Gastroesophageal sphincter (tissue), 4 donors: ENCODE measurements at regions not wholly inside any gene's neighbourhood (a gene's known extent, or its start where the extent isn't known, plus 50 kb on each side); places are given as distances from the start of the nearest gene placed in this dataset.

Experiments
- ATAC-seq: fragments of 150-250 bp; one replicate; pipeline ENCODE4 v1.9.1; 2016; ENCODE audit warnings: mild to moderate bottlenecking, moderate library complexity
- H3K27ac ChIP-seq, 4 donors: fragments of 200-600 bp; sonication (generic) in 3 of 4; 1 replicate in 3 of 4; 2 replicates in 1 of 4; pipeline ENCODE4 v1.5.1; 2016 to 2019
- H3K27me3 ChIP-seq: fragments of 200-600 bp; sonication (generic); one replicate; pipeline ENCODE4 v1.5.1; 2019
- H3K36me3 ChIP-seq, 2 donors: fragments of 200-600 bp; sonication (generic); one replicate each; pipeline ENCODE4 v1.5.1; 2019; ENCODE audit warnings: control low read depth in 1 of 2
- H3K4me1 ChIP-seq, 3 donors: fragments of 200-600 bp; sonication (generic); 1 replicate in 2 of 3; 2 replicates in 1 of 3; pipeline ENCODE4 v1.5.1; 2016 to 2019; ENCODE audit warnings: control low read depth in 2 of 3
- H3K4me3 ChIP-seq, 2 donors: fragments of 200-600 bp; sonication (generic); one replicate each; pipeline ENCODE4 v1.5.1; 2019; ENCODE audit warnings: mild to moderate bottlenecking in 1 of 2, moderate library complexity in 1 of 2
- H3K9me3 ChIP-seq, 3 donors: fragments of 200-600 bp; sonication (generic); one replicate each; pipeline ENCODE4 v1.5.1; 2017 to 2019; ENCODE audit warnings: control low read depth in 2 of 3
- EP300 ChIP-seq: sonication (generic); formaldehyde crosslinking; IDR thresholded peaks from one replicate; pipeline ENCODE4 v1.6.1; 2017; ENCODE audit warnings: antibody characterized with exemption, mild to moderate bottlenecking
- POLR2A ChIP-seq, 2 donors: fragments of 450-650 bp; IDR thresholded peaks; one replicate each; pipeline ENCODE4 v1.6.1; 2017; ENCODE audit warnings: antibody characterized with exemption in 2 of 2, mild to moderate bottlenecking in 2 of 2, moderate library complexity in 1 of 2
- POLR2AphosphoS5 ChIP-seq: sonication (generic); formaldehyde crosslinking; IDR thresholded peaks from one replicate; pipeline ENCODE4 v1.6.1; 2017; ENCODE audit warnings: antibody characterized with exemption
- WGBS, 2 donors: methylation state at CpG; one replicate each; pipeline ENCODE4 v1.1.5; 2018; ENCODE audit warnings: low coverage in 1 of 2; 5-methylcytosine and 5-hydroxymethylcytosine counted together
- TF ChIP-seq, protein P1 (sequence below), 4 experiments: fragments of 200-600 bp in 2 of 4; fragments of 450-650 bp in 2 of 4; sonication (generic) in 1 of 4; IDR thresholded peaks; one replicate each; pipeline ENCODE4 v1.5.1; 2017 to 2019; ENCODE audit warnings: antibody characterized with exemption in 4 of 4, mild to moderate bottlenecking in 2 of 4, moderate library complexity in 2 of 4

DNA sequence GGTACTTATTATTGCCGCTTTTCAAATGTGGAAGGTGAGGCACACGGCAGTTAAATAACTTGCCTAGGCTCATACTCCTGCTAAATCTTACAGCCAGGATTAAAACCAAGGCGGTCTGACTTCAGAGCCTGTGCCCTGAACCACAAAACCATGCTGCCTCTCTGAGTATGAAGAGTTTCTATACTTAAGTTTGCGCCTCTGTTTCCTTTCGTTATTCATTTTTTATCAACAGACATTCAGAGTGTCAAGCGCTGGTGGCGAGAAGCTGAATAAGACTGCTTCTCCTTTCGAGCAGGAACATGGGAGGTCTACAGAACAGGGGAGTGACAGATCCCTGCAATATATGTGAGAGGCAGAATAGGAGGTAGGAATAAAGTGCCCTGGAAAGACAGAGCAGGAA is 96.0 kb upstream of the DUSP10 start:
- Histone ChIP-seq H3K27ac (no peak overlapping the region), H3K27me3 (no peaks in the 10 kb centered on the region), H3K4me3 (no peak overlapping the region), H3K9me3 (no peaks in the 10 kb centered on the region), H3K4me1 (peaks cover 0 to 4% (median 0%) of the 10 kb centered on the region in 3 donors), H3K36me3 (no peaks in the 10 kb centered on the region)
- WGBS, 2 donors, result 77 to 100% methylated on average over 2 to 5 of the region's 8 CpGs
- TF ChIP-seq, protein P1, sequence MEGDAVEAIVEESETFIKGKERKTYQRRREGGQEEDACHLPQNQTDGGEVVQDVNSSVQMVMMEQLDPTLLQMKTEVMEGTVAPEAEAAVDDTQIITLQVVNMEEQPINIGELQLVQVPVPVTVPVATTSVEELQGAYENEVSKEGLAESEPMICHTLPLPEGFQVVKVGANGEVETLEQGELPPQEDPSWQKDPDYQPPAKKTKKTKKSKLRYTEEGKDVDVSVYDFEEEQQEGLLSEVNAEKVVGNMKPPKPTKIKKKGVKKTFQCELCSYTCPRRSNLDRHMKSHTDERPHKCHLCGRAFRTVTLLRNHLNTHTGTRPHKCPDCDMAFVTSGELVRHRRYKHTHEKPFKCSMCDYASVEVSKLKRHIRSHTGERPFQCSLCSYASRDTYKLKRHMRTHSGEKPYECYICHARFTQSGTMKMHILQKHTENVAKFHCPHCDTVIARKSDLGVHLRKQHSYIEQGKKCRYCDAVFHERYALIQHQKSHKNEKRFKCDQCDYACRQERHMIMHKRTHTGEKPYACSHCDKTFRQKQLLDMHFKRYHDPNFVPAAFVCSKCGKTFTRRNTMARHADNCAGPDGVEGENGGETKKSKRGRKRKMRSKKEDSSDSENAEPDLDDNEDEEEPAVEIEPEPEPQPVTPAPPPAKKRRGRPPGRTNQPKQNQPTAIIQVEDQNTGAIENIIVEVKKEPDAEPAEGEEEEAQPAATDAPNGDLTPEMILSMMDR (IDR thresholded peaks at IDR 0.05), result no peak
- TF ChIP-seq EP300, result no peak
- no peak for TF ChIP-seq POLR2A (IDR thresholded peaks at IDR 0.05)
- TF ChIP-seq POLR2AphosphoS5, result no peak
- no peak for ATAC-seq

DNA sequence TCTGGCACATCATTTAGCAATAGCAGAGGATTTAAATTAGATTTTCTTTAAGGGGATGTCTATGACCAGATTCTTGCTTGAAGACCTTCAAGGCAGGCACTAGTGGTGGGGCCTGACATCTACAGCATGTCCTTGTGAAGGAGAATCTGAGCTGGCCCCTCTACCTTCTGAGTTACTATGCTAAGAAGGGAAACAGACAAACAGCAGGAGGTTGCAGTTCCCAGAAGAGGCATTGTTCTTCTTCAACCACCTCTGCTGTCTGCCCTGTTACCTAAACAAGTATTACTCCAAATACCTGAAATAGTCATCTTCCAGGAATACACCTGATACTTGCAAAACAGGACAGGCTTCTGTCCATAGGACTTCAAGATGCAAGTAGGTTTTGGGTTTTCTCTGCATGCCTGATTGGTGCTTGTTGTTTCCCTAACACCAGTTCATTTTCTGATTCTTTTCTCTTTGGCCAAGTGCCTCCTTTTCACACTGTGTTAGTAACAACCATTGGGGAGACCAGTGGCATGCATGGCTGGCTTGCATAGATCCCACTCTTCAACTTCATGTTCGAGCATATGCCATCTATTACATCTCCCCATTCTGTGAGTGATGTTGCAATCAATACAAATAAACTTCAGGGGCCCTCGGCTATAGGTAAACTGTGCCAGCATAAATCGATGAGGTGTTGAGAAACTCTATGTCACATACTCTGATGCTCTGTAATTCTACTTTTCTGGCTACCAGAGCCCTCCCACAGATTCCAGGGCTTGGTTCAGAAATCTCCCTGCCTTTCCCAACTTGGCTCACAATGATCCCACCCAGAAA is 93.0 kb upstream of the DUSP10 start:
- Histone ChIP-seq H3K27me3 (no peaks in the 10 kb centered on the region), H3K4me3 (no peak overlapping the region), H3K36me3 (no peaks in the 10 kb centered on the region), H3K9me3 (no peaks in the 10 kb centered on the region), H3K27ac (no peak overlapping the region), H3K4me1 (peaks cover 0 to 19% (median 5%) of the 10 kb centered on the region in 3 donors)
- ATAC-seq, result no peak
- 83 to 93% methylated on average over 1 to 2 of the region's 3 CpGs for WGBS, 2 donors
- TF ChIP-seq EP300 (no peak), POLR2AphosphoS5 (no peak), POLR2A (IDR thresholded peaks at IDR 0.05) (no peak)
- TF ChIP-seq, protein P1 (IDR thresholded peaks at IDR 0.05), result no peak

DNA sequence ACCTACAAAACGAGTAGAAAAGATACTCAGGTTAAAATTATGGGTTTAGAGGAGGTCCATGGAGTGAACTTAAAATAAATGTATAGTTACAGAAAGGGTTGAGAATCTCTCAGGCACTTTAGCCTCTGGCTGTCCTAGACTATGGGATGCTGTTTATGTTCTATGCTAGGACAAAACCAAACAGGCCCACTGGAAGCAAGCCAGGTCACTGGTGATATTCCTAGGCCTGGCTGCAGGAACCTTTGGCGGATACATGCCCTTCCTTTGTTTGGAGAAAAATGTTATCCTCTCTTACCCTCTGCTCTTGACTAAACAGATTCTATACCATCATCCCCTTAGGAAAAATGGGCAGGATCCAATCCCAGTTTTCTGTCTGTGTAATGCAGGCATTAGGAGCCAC is 90.7 kb upstream of the DUSP10 start:
- no peak for ATAC-seq
- 4 to 25% methylated on average over 2 of the region's 2 CpGs for WGBS, 2 donors
- Histone ChIP-seq H3K27me3 (no peaks in the 10 kb centered on the region), H3K4me3 (no peak overlapping the region), H3K9me3 (no peaks in the 10 kb centered on the region), H3K36me3 (no peaks in the 10 kb centered on the region), H3K27ac (peak overlapping the region in 3 of 4 donors; percentile 22 to 56 (median 49)), H3K4me1 (peaks cover 0 to 19% (median 5%) of the 10 kb centered on the region in 3 donors)
- TF ChIP-seq EP300 (no peak), POLR2A (IDR thresholded peaks at IDR 0.05) (no peak), POLR2AphosphoS5 (no peak)
- TF ChIP-seq, protein P1 (IDR thresholded peaks at IDR 0.05), result no peak

DNA sequence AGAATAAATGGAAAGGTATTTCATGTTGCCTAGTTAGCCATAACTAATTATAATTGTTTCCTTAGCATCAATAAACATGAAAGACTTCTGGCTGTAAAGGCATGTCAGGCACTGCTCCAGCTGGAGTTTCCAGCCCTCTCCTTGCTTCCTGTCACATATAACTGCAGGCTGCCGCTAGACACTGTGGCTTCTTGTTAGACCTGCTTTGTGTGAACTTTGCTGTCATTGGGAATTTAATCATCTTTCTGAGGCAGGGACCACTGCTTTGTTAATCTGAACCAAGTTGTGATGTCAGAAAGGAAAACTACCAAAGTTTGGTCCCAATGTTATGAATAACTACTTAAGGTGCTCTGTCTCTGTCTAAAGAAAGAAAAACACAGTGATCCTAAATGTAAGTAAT is 90.3 kb upstream of the DUSP10 start:
- Histone ChIP-seq H3K27me3 (no peaks in the 10 kb centered on the region), H3K36me3 (no peaks in the 10 kb centered on the region), H3K9me3 (no peaks in the 10 kb centered on the region), H3K4me3 (no peak overlapping the region), H3K27ac (peak overlapping the region in 3 of 4 donors; percentile 22 to 56 (median 49)), H3K4me1 (peaks cover 0 to 19% (median 5%) of the 10 kb centered on the region in 3 donors)
- 20% methylated on average over 1 of the region's 1 CpG; no CpG with 5 or more reads in 1 of the 2 donors for WGBS, 2 donors
- TF ChIP-seq POLR2A (IDR thresholded peaks at IDR 0.05) (no peak), EP300 (no peak), POLR2AphosphoS5 (no peak)
- TF ChIP-seq, protein P1 (IDR thresholded peaks at IDR 0.05), result no peak
- ATAC-seq, result no peak
